GM12891 (cell line): ENCODE measurements at regions not wholly inside any gene's neighbourhood (a gene's known extent, or its start where the extent isn't known, plus 50 kb on each side); places are given as distances from the start of the nearest gene placed in this dataset.
"Not testable (repeated sequence)": the region's sequence is repeated elsewhere in the genome, so short reads cannot be mapped to it uniquely, and the experiment has no call there.

Experiments
- DNase-seq: peaks from one replicate; pipeline ENCODE4 v3.0.0; 2011; ENCODE audit warnings: low spot score; ENCODE audit not compliant: insufficient read length
- FAIRE-seq: peaks from 2 replicates; lab custom pipeline; 2011; peaks lifted over from hg19 to GRCh38; lab: Jason Lieb, UNC
- PAX5 ChIP-seq: IDR thresholded peaks from 2 replicates; pipeline ENCODE4 v1.6.1; 2011; ENCODE audit warnings: low read length, moderate library complexity, mild to moderate bottlenecking; ENCODE audit not compliant: insufficient read depth, severe bottlenecking
- POLR2A ChIP-seq: IDR thresholded peaks from 2 replicates; pipeline ENCODE4 v1.6.1; 2011; ENCODE audit warnings: low read depth, low read length, control low read depth
- POLR2AphosphoS5 ChIP-seq: IDR thresholded peaks from 2 replicates; pipeline ENCODE4 v1.6.1; 2011; ENCODE audit warnings: low read depth, low read length, control low read depth
- POU2F2 ChIP-seq: IDR thresholded peaks from 2 replicates; pipeline ENCODE4 v1.6.1; 2011; ENCODE audit warnings: low read depth, mild to moderate bottlenecking, control low read depth, low read length, moderate library complexity
- SPI1 ChIP-seq: IDR thresholded peaks from 2 replicates; pipeline ENCODE4 v1.6.1; 2011; ENCODE audit warnings: low read depth, low read length, control low read depth
- TAF1 ChIP-seq: IDR thresholded peaks from 2 replicates; pipeline ENCODE4 v1.6.1; 2011; ENCODE audit warnings: low read depth, low read length, control low read depth

DNA sequence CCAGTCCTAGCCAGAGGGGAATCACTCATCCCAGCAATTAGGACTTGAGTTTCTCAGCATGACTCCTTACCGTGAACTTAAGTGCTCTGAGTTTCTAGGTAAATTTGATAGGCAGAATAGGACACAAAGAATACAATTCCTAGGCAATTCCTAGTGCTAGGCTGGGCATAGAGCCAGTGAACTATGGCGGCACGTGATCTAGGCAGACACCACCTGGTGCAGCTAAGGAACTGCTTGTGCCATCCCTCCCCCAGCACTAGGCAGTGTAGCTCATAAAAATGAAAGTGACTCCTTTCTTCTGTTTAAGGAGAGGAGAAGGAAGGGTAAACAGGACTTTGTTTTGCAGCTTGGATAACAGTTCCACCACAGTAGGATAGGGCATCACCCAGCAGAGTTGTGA is 736.3 kb upstream of the PCDH7 start:
- no peak for FAIRE-seq
- TF ChIP-seq POLR2AphosphoS5 (no peak), POLR2A (no peak), TAF1 (no peak), SPI1 (no peak), PAX5 (no peak), POU2F2 (no peak)
- no peak for DNase-seq

- TF ChIP-seq POLR2AphosphoS5 (no peak), POLR2A (no peak), TAF1 (no peak), SPI1 (no peak), POU2F2 (no peak), PAX5 (no peak)
- DNase-seq (no peak), FAIRE-seq (no peak)
Observed at GRCh38 chr4:30001628-30002027, 718.5 kb upstream of the PCDH7 start.

DNA sequence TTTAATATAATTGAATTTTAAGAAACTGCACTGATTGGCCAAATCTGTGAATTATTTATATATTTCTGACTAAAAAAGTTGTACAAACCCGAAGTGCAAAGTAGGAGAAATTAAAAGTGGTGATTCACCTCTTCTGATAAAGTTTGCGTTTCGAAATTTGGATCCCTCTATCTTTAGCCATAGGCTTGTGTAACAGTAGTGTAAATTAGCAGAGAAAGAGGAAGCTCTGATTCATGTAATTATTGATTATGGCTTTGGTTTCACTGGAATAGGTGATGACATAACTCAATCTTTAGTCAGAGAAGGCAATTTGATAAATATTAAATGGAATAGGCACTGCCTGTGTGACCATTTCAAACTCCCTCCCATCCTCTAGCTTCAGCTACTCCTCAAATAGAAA is 717.8 kb upstream of the PCDH7 start:
- FAIRE-seq: no peak
- TF ChIP-seq POU2F2: no peak
- no peak for TF ChIP-seq POLR2AphosphoS5
- no peak for DNase-seq

DNA sequence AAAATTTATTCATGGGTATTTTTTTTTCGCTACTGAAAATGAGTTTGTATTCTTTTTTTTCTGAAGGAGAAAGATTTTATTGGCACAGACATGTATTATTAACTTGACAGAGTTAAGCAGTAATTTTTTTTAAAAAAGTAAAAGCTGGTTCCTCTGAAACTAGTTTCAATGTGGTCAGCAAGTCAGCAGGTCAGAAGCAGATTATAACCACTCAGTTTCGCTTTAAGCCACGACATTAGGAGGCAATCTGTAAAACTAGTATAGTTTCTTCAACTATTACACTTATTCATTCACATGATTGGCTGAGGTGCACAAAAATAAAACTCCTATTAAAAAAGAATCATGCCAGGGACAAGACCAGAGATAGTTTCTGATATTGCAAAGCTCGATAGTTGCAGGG is 714.2 kb upstream of the PCDH7 start:
- no peak for FAIRE-seq

GRCh38 chr4:30024526-30024925 is 695.6 kb upstream of the PCDH7 start:
- FAIRE-seq (no peak), DNase-seq (no peak)
- TF ChIP-seq POU2F2 (no peak), POLR2AphosphoS5 (no peak), PAX5 (no peak), SPI1 (no peak), TAF1 (no peak), POLR2A (no peak)

More for the DNA sequence above, 714.2 kb upstream of the PCDH7 start:
- no peak for TF ChIP-seq TAF1
- no peak for TF ChIP-seq SPI1
- TF ChIP-seq PAX5: no peak
- TF ChIP-seq POU2F2: no peak
- TF ChIP-seq POLR2A: no peak
- TF ChIP-seq POLR2AphosphoS5: no peak
- DNase-seq: no peak

- DNase-seq (no peak), FAIRE-seq (no peak)
- TF ChIP-seq SPI1 (no peak), PAX5 (no peak), TAF1 (no peak), POU2F2 (no peak), POLR2A (no peak), POLR2AphosphoS5 (no peak)
Observed at GRCh38 chr4:30028826-30029225, 691.3 kb upstream of the PCDH7 start.

DNA sequence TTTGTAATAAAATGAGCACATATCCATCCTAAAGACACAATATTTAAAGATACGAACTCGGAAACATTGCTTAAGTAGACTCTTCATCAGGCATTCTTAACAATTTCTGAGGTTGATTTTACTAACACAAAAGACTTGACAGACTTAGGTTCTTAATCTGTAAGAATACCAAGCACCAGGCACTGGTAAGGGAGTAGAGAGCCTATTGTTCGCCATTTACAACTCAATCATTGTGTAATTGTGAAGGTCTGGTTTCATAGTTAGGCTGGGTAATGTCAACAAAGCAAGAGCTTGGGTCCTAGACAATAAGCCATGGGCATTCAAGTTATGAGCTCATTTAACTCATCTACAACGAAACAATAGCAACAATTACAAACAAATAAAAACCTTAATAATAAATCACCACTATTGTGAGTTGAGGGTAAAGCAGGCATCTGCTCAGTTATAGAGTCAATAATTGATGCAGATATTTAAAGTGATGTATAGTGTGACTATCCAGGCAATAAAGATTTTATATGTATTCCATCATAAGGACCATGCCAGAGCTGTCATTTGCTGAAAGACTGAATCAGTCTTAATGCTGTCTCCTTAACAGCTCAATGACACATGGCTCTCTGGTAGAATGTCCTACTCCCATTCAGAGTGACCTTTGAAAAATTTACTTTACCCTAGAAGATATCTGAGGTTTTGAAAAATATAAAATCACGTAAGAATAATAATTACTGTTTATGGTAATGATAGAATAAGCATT is 664.0 kb upstream of the PCDH7 start:
- FAIRE-seq (no peak), DNase-seq (no peak)
- no peak for TF ChIP-seq POU2F2
- no peak for TF ChIP-seq PAX5
- TF ChIP-seq POLR2A: no peak
- no peak for TF ChIP-seq SPI1
- no peak for TF ChIP-seq POLR2AphosphoS5
- TF ChIP-seq TAF1: no peak

DNA sequence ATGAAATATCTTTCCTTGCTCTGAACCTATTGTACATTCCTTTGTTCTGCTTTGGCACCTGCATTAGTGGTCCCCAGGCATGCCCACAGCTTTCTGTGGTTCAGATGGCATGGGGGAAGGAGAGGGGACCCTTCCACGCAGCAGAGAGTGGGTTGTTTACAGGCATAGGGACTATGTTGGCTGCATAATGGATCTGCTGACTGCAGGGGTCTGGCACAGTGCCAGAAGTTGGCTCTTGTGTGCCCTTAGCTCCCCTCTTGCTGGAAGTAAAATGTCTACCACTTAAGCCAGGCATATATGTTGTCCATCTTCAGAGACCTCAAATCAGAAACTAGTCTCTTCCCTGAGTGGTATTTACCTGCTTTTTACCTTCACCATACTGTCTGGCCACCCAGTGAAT is 651.9 kb upstream of the PCDH7 start:
- DNase-seq: no peak

GRCh38 chr4:30073011-30073710 is 647.0 kb upstream of the PCDH7 start:
- TF ChIP-seq PAX5 (no peak), POU2F2 (no peak), TAF1 (no peak), POLR2AphosphoS5 (no peak), POLR2A (no peak), SPI1 (no peak)
- DNase-seq: no peak
- FAIRE-seq: no peak

More for the DNA sequence above, 651.9 kb upstream of the PCDH7 start:
- TF ChIP-seq PAX5 (no peak), POLR2A (no peak), POU2F2 (no peak), SPI1 (no peak), POLR2AphosphoS5 (no peak), TAF1 (no peak)
- no peak for FAIRE-seq

GRCh38 chr4:30092420-30093128 is 627.6 kb upstream of the PCDH7 start:
- not testable (repeated sequence) for FAIRE-seq, DNase-seq
